Activated naive CD8-positive, alpha-beta T cell treated with anti-CD3 and anti-CD28 coated beads, Interleukin-2, amount 50 U/mL, for 24 hours (primary cell): ENCODE measurements at regions not wholly inside any gene's neighbourhood (a gene's known extent, or its start where the extent isn't known, plus 50 kb on each side); places are given as distances from the start of the nearest gene placed in this dataset.

ENCODE experiments used
- ATAC-seq: fragments of 150-1000 bp; cut with Tn5 transposase; one replicate; pipeline ENCODE4 v1.10.0; 2021
- DNase-seq: peaks from one replicate; pipeline ENCODE4 v3.0.0; 2021
- H3K27ac Mint-ChIP-seq: one replicate; pipeline ENCODE4 v1.8.0; 2021; ENCODE audit warnings: mild to moderate bottlenecking, mixed read lengths
- H3K27me3 Mint-ChIP-seq: one replicate; pipeline ENCODE4 v1.8.0; 2021; ENCODE audit warnings: mixed read lengths
- H3K36me3 Mint-ChIP-seq: one replicate; pipeline ENCODE4 v1.8.0; 2021; ENCODE audit warnings: low read depth, mixed read lengths
- H3K4me1 Mint-ChIP-seq: one replicate; pipeline ENCODE4 v1.8.0; 2021; ENCODE audit warnings: mixed read lengths
- H3K4me3 Mint-ChIP-seq: one replicate; pipeline ENCODE4 v1.8.0; 2021; ENCODE audit warnings: mild to moderate bottlenecking, moderate library complexity, mixed read lengths
- H3K9me3 Mint-ChIP-seq: one replicate; pipeline ENCODE4 v1.8.0; 2021; ENCODE audit warnings: mixed read lengths

DNA sequence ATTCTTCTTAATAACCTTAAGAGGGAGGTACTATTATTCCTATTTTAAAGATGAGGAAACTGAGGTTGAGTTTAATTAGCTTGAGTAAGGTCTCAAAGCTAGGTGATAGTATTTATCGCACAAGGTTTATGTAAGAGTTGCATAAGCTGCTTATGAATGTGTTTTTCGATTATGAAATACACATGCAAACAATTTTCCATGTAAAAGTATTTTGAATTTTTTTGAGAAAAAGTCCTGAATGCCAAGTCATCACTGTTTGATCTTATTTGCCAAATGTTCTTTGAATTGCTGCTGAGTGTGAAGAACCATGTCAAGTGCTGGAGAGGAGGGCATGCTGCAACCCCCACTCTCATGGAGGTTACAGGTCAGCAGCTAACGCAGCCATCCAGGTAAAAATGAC, 174.4 kb downstream of the CARTPT start:
- Mint-ChIP-seq H3K27ac (no peak overlapping the region), H3K36me3 (peaks cover under 1% of the 10 kb centered on the region), H3K4me1 (no peaks in the 10 kb centered on the region), H3K27me3 (peaks cover 19% of the 10 kb centered on the region), H3K4me3 (no peak overlapping the region), H3K9me3 (peaks cover 10% of the 10 kb centered on the region)
- ATAC-seq (no peak), DNase-seq (no peak)

- Mint-ChIP-seq H3K4me1 (no peaks in the 10 kb centered on the region), H3K27ac (no peak overlapping the region), H3K9me3 (peaks cover 10% of the 10 kb centered on the region), H3K27me3 (peaks cover 19% of the 10 kb centered on the region), H3K4me3 (no peak overlapping the region), H3K36me3 (no peaks in the 10 kb centered on the region)
- no peak for ATAC-seq
- DNase-seq, result no peak
These were observed 175.0 kb downstream of the CARTPT start for GRCh38 chr5:71894091-71894490.

- H3K27me3 Mint-ChIP-seq, result peaks cover 8% of the 10 kb centered on the region
- ATAC-seq (no peak), DNase-seq (no peak)
- no peak overlapping the region for H3K4me3 Mint-ChIP-seq
- H3K27ac Mint-ChIP-seq, result no peak overlapping the region
- no peaks in the 10 kb centered on the region for H3K9me3 Mint-ChIP-seq
- H3K36me3 Mint-ChIP-seq, result no peaks in the 10 kb centered on the region
- no peaks in the 10 kb centered on the region for H3K4me1 Mint-ChIP-seq
These were observed 176.5 kb downstream of the CARTPT start for GRCh38 chr5:71895546-71895945.

GRCh38 chr5:71899865-71900342, 180.8 kb downstream of the CARTPT start:
- DNase-seq (no peak), ATAC-seq (no peak)
- no peaks in the 10 kb centered on the region for H3K4me1 Mint-ChIP-seq
- no peaks in the 10 kb centered on the region for H3K36me3 Mint-ChIP-seq
- H3K27ac Mint-ChIP-seq, result no peak overlapping the region
- no peak overlapping the region for H3K4me3 Mint-ChIP-seq
- H3K9me3 Mint-ChIP-seq, result no peaks in the 10 kb centered on the region
- H3K27me3 Mint-ChIP-seq, result no peaks in the 10 kb centered on the region

DNA sequence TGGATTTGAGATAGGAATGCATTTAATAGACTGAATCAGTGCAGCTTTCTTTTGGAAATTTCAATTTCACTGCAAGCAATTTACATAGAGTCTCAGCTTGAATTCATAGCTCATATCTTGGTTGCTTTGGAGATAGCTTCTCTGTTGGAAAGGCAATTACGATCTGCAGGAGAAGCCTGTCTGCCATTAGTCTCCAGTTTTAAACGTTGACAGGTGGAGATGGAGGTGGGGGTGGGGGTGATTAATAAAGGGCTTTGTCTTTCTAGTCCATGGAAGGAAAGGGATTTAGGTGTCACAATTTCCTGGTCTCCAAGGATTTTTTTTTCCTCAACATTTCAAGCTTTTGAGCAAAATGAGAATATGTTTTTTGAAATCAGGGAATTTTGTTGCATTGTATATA, 184.7 kb downstream of the CARTPT start:
- H3K9me3 Mint-ChIP-seq, result no peaks in the 10 kb centered on the region
- no peak overlapping the region for H3K27ac Mint-ChIP-seq
- H3K36me3 Mint-ChIP-seq, result no peaks in the 10 kb centered on the region
- no peak overlapping the region for H3K4me3 Mint-ChIP-seq
- H3K27me3 Mint-ChIP-seq, result no peaks in the 10 kb centered on the region
- no peaks in the 10 kb centered on the region for H3K4me1 Mint-ChIP-seq
- ATAC-seq (no peak), DNase-seq (no peak)

- Mint-ChIP-seq H3K36me3 (no peaks in the 10 kb centered on the region), H3K27ac (no peak overlapping the region), H3K4me1 (no peaks in the 10 kb centered on the region), H3K27me3 (no peaks in the 10 kb centered on the region), H3K9me3 (no peaks in the 10 kb centered on the region), H3K4me3 (no peak overlapping the region)
- no peak for DNase-seq
- ATAC-seq, result no peak
These were observed 185.8 kb downstream of the CARTPT start for GRCh38 chr5:71904852-71905251.

GRCh38 chr5:71905834-71906711, 187.0 kb downstream of the CARTPT start:
- Mint-ChIP-seq H3K27ac (no peak overlapping the region), H3K4me1 (no peaks in the 10 kb centered on the region), H3K36me3 (no peaks in the 10 kb centered on the region), H3K4me3 (no peak overlapping the region), H3K9me3 (no peaks in the 10 kb centered on the region), H3K27me3 (no peaks in the 10 kb centered on the region)
- DNase-seq (no peak), ATAC-seq (no peak)

DNA sequence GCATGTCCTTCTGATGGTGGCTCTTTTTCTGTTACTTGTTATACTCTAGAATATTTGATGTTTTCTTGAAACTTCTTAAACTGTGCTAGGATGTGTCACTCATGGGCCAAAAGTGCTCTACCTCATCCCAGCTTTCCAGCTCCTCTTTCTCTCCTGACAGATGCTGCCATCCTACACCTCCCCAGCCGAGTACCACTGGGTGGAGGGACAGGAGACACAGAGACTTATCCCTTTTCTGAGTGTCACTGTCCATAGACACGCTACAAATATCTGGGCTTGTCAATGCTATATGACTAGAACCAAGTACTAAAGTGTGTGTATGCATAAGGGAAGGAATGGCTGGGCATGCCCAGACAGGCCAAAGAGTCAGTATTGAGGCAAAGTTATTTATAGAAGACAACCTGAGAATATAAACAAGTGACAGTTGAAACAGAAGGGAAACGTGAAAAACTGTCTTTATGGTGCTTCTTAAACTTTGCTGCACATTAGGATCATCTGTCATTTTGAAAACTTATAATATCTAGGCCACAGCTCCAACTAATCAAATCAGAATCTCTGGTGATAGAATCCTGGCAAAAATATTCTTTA, 188.0 kb downstream of the CARTPT start:
- DNase-seq (no peak), ATAC-seq (no peak)
- Mint-ChIP-seq H3K4me3 (no peak overlapping the region), H3K36me3 (no peaks in the 10 kb centered on the region), H3K9me3 (no peaks in the 10 kb centered on the region), H3K27ac (no peak overlapping the region), H3K27me3 (no peaks in the 10 kb centered on the region), H3K4me1 (no peaks in the 10 kb centered on the region)

DNA sequence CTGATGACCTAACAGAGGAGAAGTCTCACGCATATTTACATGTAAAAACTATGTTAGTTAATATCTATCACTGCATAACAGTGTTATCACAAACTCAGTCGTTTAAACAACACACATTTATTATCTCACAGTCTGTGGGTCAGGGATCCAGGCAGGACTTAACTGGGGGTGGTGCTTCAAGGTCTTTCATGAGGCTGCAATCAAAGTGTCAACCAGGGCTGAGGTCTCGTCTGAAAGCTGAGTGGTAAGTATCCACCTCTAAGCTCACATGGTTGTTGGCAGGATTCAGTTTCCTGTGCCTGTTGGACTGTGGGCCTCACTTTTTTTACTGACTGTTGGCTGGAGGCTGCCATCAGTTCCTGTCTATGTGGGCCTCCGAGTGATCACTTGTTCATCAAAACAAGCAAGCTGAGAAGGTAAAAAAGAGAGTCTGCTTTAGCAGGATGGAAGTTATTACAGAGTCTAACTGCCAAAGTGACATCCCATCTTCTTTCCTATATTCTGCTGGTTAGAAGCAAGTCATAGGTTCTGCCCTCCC, 188.6 kb downstream of the CARTPT start:
- H3K36me3 Mint-ChIP-seq, result no peaks in the 10 kb centered on the region
- DNase-seq (no peak), ATAC-seq (no peak)
- no peaks in the 10 kb centered on the region for H3K9me3 Mint-ChIP-seq
- no peak overlapping the region for H3K4me3 Mint-ChIP-seq
- H3K27me3 Mint-ChIP-seq, result no peaks in the 10 kb centered on the region
- H3K4me1 Mint-ChIP-seq, result no peaks in the 10 kb centered on the region
- no peak overlapping the region for H3K27ac Mint-ChIP-seq

GRCh38 chr5:71910741-71911140, 191.7 kb downstream of the CARTPT start:
- H3K36me3 Mint-ChIP-seq, result no peaks in the 10 kb centered on the region
- no peak for ATAC-seq
- H3K4me3 Mint-ChIP-seq, result no peak overlapping the region
- no peak for DNase-seq
- no peak overlapping the region for H3K27ac Mint-ChIP-seq
- H3K9me3 Mint-ChIP-seq, result no peaks in the 10 kb centered on the region
- no peaks in the 10 kb centered on the region for H3K4me1 Mint-ChIP-seq
- H3K27me3 Mint-ChIP-seq, result no peaks in the 10 kb centered on the region

- DNase-seq, result no peak
- Mint-ChIP-seq H3K27me3 (peaks cover 5% of the 10 kb centered on the region), H3K4me1 (no peaks in the 10 kb centered on the region), H3K9me3 (peaks cover under 1% of the 10 kb centered on the region), H3K27ac (no peak overlapping the region), H3K4me3 (no peak overlapping the region), H3K36me3 (no peaks in the 10 kb centered on the region)
- ATAC-seq, result no peak
These were observed 192.9 kb downstream of the CARTPT start for GRCh38 chr5:71912021-71912420.

GRCh38 chr5:71914281-71914680, 193.0 kb upstream of the MAP1B start:
- DNase-seq, result no peak
- Mint-ChIP-seq H3K9me3 (peaks cover 13% of the 10 kb centered on the region), H3K4me3 (no peak overlapping the region), H3K4me1 (no peaks in the 10 kb centered on the region), H3K36me3 (no peaks in the 10 kb centered on the region), H3K27me3 (peaks cover 11% of the 10 kb centered on the region), H3K27ac (no peak overlapping the region)
- no peak for ATAC-seq

DNA sequence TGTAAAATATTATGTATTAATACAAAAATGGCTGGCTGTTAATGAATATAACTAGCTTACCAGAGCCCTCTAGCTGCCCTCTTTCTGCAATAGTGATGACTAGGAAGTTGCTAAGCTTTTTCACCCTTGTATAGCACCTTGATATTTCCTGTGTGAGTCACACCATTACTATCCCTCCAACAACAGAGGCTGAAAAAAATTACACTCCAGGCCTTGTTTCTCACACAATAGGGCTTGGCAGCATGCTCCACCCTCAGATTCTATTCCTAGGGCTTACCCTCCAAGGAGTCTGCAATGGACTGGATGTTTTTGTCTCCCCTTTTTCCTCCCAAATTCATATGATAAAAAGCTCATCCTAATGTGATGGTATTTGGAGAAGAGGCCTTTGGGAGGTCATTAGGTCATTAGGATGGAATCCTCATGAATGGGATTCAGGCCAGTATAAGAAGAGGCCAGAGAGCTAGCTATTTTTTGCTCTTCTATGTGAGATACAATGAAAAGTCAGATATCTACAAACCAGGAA, 184.6 kb upstream of the MAP1B start:
- H3K27me3 Mint-ChIP-seq, result peaks cover 4% of the 10 kb centered on the region
- no peak overlapping the region for H3K27ac Mint-ChIP-seq
- DNase-seq (no peak), ATAC-seq (no peak)
- H3K4me3 Mint-ChIP-seq, result no peak overlapping the region
- no peaks in the 10 kb centered on the region for H3K4me1 Mint-ChIP-seq
- no peaks in the 10 kb centered on the region for H3K36me3 Mint-ChIP-seq
- H3K9me3 Mint-ChIP-seq, result peaks cover 19% of the 10 kb centered on the region

DNA sequence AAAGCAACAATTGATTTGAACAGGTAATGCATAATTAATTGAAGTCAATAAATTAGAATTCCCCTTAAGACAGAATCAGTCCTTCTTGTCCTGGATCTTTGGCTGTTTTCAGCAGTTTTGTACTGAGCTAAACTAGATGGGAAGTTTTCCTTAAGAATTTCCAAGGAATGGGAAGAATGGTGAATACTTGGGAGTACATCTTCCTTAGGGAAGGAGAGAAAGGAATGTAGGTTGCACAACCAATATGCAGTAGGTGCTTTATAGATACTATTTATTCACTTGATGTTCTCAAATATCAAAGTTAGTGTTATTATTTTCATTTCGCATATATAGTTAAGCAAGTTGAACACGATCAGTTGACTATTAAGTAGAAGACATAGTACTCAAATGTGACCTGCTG, 183.5 kb upstream of the MAP1B start:
- Mint-ChIP-seq H3K27me3 (peaks cover 2% of the 10 kb centered on the region), H3K27ac (no peak overlapping the region), H3K4me1 (no peaks in the 10 kb centered on the region), H3K36me3 (no peaks in the 10 kb centered on the region), H3K9me3 (peaks cover 15% of the 10 kb centered on the region), H3K4me3 (no peak overlapping the region)
- no peak for ATAC-seq
- DNase-seq, result no peak

GRCh38 chr5:71924325-71924724, 182.9 kb upstream of the MAP1B start:
- Mint-ChIP-seq H3K27me3 (peaks cover 2% of the 10 kb centered on the region), H3K27ac (no peak overlapping the region), H3K9me3 (peaks cover 15% of the 10 kb centered on the region), H3K4me3 (no peak overlapping the region), H3K4me1 (no peaks in the 10 kb centered on the region), H3K36me3 (no peaks in the 10 kb centered on the region)
- DNase-seq, result no peak
- no peak for ATAC-seq
